Neural cell (in vitro differentiated cells): ENCODE measurements at regions not wholly inside any gene's neighbourhood (a gene's known extent, or its start where the extent isn't known, plus 50 kb on each side); places are given as distances from the start of the nearest gene placed in this dataset.

Source experiments
- CTCF ChIP-seq: fragments of 450-650 bp; IDR thresholded peaks from 2 replicates; pipeline ENCODE4 v1.5.1; 2014; ENCODE audit warnings: antibody characterized with exemption, mild to moderate bottlenecking, moderate library complexity; ENCODE audit not compliant: poor library complexity, severe bottlenecking
- EZH2 ChIP-seq: fragments of 200-600, 300-800 bp; shearing (Covaris generic), sonication (generic); IDR thresholded peaks from 2 replicates; pipeline ENCODE4 v1.6.1; 2014; ENCODE audit warnings: antibody characterized with exemption, low read length, borderline replicate concordance, mild to moderate bottlenecking; ENCODE audit not compliant: insufficient read depth, poor library complexity, severe bottlenecking

GRCh38 chr13:22690756-22691155 is 490.0 kb upstream of the SGCG start:
- TF ChIP-seq CTCF: no peak
- TF ChIP-seq EZH2: no peak
